ENCODE measurements at regions not wholly inside any gene's neighbourhood (a gene's known extent, or its start where the extent isn't known, plus 50 kb on each side); places are given as distances from the start of the nearest gene placed in this dataset.
"Not testable (repeated sequence)": the region's sequence is repeated elsewhere in the genome, so short reads cannot be mapped to it uniquely, and the experiment has no call there.

DNA sequence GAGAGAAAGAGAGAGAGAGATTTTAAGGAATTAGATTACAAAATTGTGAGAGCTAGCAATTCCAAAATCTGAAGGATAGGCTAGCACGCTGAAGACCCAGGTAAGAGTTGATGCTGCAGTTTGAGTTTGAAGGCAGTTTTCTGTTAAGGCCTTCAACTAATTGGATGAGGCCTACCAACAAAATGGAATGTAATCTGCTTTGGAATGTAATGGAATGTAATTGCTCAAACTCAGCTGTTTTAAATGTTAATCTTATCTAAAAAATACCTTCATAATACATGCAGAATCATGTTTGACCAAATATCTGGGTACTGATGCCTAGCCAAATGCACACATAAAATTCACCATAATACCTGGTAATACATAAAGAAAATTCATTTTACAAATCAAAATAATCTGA is 976.1 kb downstream of the LTN1 start:
- no peak for DNase-seq (ENCODE audit: low read depth in 2 of 2)

- DNase-seq (ENCODE audit: low read depth in 2 of 2): not testable (repeated sequence)
These were observed 979.6 kb downstream of the LTN1 start for GRCh38 chr21:28013123-28013522.

- not testable (repeated sequence) for DNase-seq (ENCODE audit: low read depth in 2 of 2)
These were observed 980.7 kb downstream of the LTN1 start for GRCh38 chr21:28011970-28012369.

- not testable (repeated sequence) for DNase-seq (ENCODE audit: low read depth in 2 of 2)
These were observed 984.4 kb downstream of the LTN1 start for GRCh38 chr21:28008245-28008644.

DNA sequence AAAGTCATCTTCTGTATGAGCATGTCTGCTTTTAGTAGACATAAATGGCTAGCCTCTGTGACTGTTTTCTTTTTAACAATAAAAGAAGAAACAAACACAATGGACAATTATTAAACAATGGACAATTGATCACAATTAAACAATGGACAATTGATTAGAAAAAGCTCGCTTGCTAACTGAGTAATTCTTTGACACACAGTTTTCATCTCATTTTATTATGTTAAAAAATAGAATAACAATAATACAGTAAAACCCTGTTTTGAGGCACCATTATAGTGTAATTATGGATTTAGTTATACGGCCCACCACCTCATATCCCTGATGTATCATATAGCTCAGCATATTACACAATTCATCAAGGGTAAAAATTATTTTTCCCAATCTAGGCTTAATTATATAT is 989.0 kb downstream of the LTN1 start:
- not testable (repeated sequence) for DNase-seq (ENCODE audit: low read depth in 2 of 2)

GRCh38 chr21:27996906-27997305 is 995.8 kb downstream of the LTN1 start:
- not testable (repeated sequence) for DNase-seq (ENCODE audit: low read depth in 2 of 2)

GRCh38 chr21:27984663-27985325 is 1007.9 kb downstream of the LTN1 start:
- DNase-seq (ENCODE audit: low read depth in 2 of 2): not testable (repeated sequence)

DNA sequence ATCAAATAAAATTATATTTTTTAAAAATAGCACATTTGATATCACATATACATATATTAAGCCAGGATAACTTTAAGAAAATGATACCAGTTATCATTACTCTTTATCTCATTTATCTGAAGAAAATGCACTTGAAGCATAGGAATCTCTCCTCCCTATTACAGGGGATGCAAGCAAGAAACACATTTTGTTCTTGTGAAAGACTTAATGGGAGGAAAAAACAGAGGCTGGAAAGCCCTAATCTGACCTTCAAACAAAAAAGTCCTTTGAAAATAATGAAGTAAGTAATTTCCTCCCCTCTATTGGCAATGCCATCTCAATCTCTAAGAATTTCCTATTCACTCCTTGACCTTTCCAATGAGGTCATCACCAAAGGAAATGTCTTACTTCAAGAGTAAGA is 1012.6 kb upstream of the ADAMTS5 start:
- peak in 1 of 2 donors; percentile 45 for DNase-seq (ENCODE audit: low read depth in 2 of 2)

- no peak for DNase-seq (ENCODE audit: low read depth in 2 of 2)
These were observed 1008.6 kb upstream of the ADAMTS5 start for GRCh38 chr21:27975514-27975913.

DNA sequence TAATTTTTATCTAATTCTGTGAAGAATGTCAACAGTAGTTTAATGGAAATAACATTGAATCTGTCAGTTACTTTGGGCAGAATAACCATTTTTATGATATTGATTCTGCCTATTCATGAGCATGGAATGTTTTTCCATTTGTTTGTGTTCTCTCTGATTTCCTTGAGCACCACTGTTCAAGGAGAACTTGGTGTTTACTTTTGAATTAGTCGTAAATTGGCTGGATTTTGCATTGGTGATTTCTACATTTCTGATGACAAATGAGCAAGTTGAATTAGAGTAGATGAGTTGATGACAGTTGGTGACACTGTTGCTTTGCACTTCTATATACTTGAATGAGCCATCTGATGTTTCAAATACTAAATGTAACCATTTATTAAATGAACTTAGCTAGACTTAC is 1007.3 kb upstream of the ADAMTS5 start:
- DNase-seq (ENCODE audit: low read depth in 2 of 2): not testable (repeated sequence)

GRCh38 chr21:27968240-27968639 is 1001.4 kb upstream of the ADAMTS5 start:
- DNase-seq (ENCODE audit: low read depth in 2 of 2): not testable (repeated sequence)

DNA sequence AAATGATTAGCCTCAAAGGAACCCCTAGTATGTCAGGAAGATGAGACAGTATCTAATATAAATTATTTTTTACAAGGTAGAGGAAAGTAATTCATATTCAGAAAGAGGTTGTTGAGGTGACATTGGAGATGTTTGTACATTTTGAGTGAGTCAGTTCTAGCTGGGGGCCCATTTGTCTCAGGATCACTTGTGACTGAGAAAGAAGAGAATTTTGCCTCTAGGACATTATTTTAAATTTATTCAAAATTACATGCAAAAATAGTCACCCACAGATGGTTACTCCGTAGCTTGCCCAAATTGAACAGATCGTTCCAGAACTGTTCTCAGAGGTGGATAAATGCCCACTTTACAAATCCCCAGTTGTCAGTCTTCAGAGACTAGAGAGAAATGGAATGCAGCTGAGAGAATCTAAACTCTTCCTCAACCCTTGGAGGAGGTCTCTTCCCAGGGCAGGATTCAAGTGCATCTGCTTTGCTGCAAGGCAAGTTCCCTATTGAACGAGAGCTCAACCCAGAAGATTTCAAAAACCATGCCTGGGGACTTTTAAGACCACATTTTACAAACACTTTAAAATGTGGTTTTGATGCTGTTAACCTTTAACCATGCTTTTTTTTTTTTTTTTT is 987.8 kb upstream of the ADAMTS5 start:
- DNase-seq (ENCODE audit: low read depth in 2 of 2): no peak

DNA sequence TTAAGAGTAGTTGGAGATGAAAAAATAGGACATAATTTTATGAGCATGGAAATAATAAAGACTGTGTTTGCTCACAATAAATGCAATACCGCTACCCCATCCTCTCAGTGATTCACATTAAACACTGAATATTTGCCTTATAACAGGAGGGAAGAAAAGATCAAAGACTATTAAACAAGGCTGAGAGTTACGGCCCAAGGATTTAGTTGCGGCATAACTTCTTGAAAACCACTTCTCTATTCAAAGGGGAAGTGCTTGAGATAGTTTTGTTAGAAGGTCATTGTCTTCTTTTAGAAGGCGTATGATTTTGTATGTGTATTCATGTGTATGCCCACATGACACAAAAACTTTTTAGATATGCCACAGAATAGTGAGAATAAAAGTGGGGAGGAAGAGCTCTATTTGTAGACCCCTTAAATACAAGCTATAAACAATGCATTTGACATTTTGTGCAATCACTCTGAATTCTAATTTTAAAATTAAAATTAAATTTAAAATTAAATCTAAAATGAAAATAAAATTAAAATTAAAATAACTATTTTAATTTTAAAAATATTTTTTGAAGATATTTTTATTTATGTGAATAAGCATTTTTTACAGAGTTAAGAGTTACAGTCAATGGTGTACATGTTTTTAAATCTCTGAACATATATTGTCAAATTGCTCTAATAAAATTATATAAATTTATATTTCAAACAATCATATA is 986.6 kb upstream of the ADAMTS5 start:
- no peak for DNase-seq (ENCODE audit: low read depth in 2 of 2)

- DNase-seq (ENCODE audit: low read depth in 2 of 2): not testable (repeated sequence)
These were observed 982.2 kb upstream of the ADAMTS5 start for GRCh38 chr21:27949093-27949492.

- DNase-seq (ENCODE audit: low read depth in 2 of 2): not testable (repeated sequence)
These were observed 963.4 kb upstream of the ADAMTS5 start for GRCh38 chr21:27930108-27930767.

- DNase-seq (ENCODE audit: low read depth in 2 of 2): not testable (repeated sequence)
These were observed 962.3 kb upstream of the ADAMTS5 start for GRCh38 chr21:27929179-27929578.

DNA sequence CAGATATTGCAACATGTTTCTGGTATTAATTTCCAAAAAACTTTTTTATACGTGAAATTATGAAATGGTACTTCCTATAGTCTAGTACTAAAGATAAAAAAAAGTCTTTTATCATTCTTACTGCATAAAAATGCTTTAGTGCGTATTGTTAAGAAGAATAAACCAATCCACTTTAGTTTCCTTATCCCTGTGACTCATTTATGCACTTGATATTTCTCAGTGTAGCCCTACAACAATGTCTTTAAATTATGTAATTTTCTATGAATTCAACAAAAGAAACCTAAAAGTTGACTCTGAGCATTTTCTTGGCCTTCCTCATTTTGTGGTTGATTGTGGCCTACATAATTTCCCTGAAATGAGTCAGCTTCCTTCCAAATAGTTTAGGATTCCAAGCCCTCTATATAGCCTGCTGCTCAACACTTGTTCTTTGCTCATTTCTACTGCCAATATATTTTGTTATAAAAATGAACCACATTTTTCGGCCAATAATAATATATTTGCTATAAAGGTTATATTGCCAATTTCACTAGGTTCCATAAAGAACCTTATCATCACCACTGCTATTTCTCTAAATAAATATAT is 961.7 kb upstream of the ADAMTS5 start:
- peak in 1 of 2 donors; percentile 48 for DNase-seq (ENCODE audit: low read depth in 2 of 2)

- DNase-seq (ENCODE audit: low read depth in 2 of 2): not testable (repeated sequence)
These were observed 954.5 kb upstream of the ADAMTS5 start for GRCh38 chr21:27921421-27921820.

- DNase-seq (ENCODE audit: low read depth in 2 of 2): not testable (repeated sequence)
These were observed 951.1 kb upstream of the ADAMTS5 start for GRCh38 chr21:27917966-27918365.

DNA sequence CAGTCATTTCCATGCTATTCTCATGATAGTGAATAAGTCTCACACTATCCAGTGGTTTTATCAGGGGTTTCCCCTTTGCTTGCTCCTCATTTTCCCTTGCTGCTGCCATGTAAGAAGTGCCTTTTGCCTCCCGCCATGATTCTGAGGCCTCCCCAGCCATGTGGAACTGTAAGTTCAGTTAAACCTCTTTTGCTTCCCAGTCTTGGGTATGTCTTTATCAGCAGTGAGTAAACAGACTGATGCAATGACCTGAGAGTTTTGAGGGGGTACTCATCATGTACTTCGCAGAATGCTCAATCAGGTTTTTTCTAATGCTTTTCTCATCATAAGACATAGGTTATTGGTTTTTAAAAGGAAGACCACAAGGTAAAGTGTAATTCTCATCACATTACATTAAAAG is 949.4 kb upstream of the ADAMTS5 start:
- DNase-seq (ENCODE audit: low read depth in 2 of 2): not testable (repeated sequence)

- not testable (repeated sequence) for DNase-seq (ENCODE audit: low read depth in 2 of 2)
These were observed 945.2 kb upstream of the ADAMTS5 start for GRCh38 chr21:27912133-27912532.

- DNase-seq (ENCODE audit: low read depth in 2 of 2): not testable (repeated sequence)
These were observed 942.6 kb upstream of the ADAMTS5 start for GRCh38 chr21:27909487-27909886.

Data from dermis microvascular lymphatic vessel endothelial cell (primary cell).